Tibial nerve (tissue), 4 donors: ENCODE measurements at regions not wholly inside any gene's neighbourhood (a gene's known extent, or its start where the extent isn't known, plus 50 kb on each side); places are given as distances from the start of the nearest gene placed in this dataset.

ENCODE experiments used
- EP300 ChIP-seq, 2 donors: sonication (generic); formaldehyde crosslinking; IDR thresholded peaks; one replicate each; pipeline ENCODE4 v1.6.1; 2017; ENCODE audit warnings: antibody characterized with exemption in 2 of 2, mild to moderate bottlenecking in 1 of 2
- POLR2A ChIP-seq, 2 donors: fragments of 450-650 bp; IDR thresholded peaks; one replicate each; pipeline ENCODE4 v1.6.1; 2017; ENCODE audit warnings: antibody characterized with exemption in 2 of 2, mild to moderate bottlenecking in 2 of 2, moderate library complexity in 2 of 2
- TF ChIP-seq, protein P1 (sequence below), 5 experiments: fragments of 200-600 bp in 3 of 5; fragments of 450-650 bp in 2 of 5; sonication (generic) in 3 of 5; IDR thresholded peaks; one replicate each; pipeline ENCODE4 v1.5.1; 2016 to 2019; ENCODE audit warnings: antibody characterized with exemption in 5 of 5, mild to moderate bottlenecking in 3 of 5, moderate library complexity in 2 of 5

GRCh38 chr2:133956434-133956935 lies 297.4 kb upstream of the MGAT5 start:
- TF ChIP-seq POLR2A (IDR thresholded peaks at IDR 0.05) (no peak), EP300 (IDR thresholded peaks at IDR 0.05) (no peak)
- TF ChIP-seq, protein P1, sequence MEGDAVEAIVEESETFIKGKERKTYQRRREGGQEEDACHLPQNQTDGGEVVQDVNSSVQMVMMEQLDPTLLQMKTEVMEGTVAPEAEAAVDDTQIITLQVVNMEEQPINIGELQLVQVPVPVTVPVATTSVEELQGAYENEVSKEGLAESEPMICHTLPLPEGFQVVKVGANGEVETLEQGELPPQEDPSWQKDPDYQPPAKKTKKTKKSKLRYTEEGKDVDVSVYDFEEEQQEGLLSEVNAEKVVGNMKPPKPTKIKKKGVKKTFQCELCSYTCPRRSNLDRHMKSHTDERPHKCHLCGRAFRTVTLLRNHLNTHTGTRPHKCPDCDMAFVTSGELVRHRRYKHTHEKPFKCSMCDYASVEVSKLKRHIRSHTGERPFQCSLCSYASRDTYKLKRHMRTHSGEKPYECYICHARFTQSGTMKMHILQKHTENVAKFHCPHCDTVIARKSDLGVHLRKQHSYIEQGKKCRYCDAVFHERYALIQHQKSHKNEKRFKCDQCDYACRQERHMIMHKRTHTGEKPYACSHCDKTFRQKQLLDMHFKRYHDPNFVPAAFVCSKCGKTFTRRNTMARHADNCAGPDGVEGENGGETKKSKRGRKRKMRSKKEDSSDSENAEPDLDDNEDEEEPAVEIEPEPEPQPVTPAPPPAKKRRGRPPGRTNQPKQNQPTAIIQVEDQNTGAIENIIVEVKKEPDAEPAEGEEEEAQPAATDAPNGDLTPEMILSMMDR (IDR thresholded peaks at IDR 0.05) = no peak
